ENCODE measurements at regions not wholly inside any gene's neighbourhood (a gene's known extent, or its start where the extent isn't known, plus 50 kb on each side); places are given as distances from the start of the nearest gene placed in this dataset.

GRCh38 chr4:147366164-147366563, 114.7 kb upstream of the EDNRA start:
- DNase-seq (ENCODE audit: low read depth), result no peak

GRCh38 chr4:147367891-147368290, 113.0 kb upstream of the EDNRA start:
- no peak overlapping the region for H3K4me3 ChIP-seq (ENCODE audit: low read depth, low read length)
- DNase-seq (ENCODE audit: low read depth), result no peak
- TF ChIP-seq CTCF (IDR thresholded peaks at IDR 0.05; ENCODE audit: low read depth, low read length), result no peak
- no peak for TF ChIP-seq POLR2A (IDR thresholded peaks at IDR 0.05; ENCODE audit: extremely low read depth, insufficient read length)
- no peak for TF ChIP-seq MAX (IDR thresholded peaks at IDR 0.05; ENCODE audit: low read depth, low read length)
- no peak for TF ChIP-seq MYC (IDR thresholded peaks at IDR 0.05; ENCODE audit: low read depth, low read length)

More at GRCh38 chr4:147366164-147366563, 114.7 kb upstream of the EDNRA start:
- no peak overlapping the region for H3K4me3 ChIP-seq (ENCODE audit: low read depth, low read length)
- TF ChIP-seq POLR2A (IDR thresholded peaks at IDR 0.05; ENCODE audit: extremely low read depth, insufficient read length) (no peak), MYC (IDR thresholded peaks at IDR 0.05; ENCODE audit: low read depth, low read length) (no peak)

- no peak overlapping the region for H3K4me3 ChIP-seq (ENCODE audit: low read depth, low read length)
- DNase-seq (ENCODE audit: low read depth), result no peak
- no peak for TF ChIP-seq MAX (IDR thresholded peaks at IDR 0.05; ENCODE audit: low read depth, low read length)
- no peak for TF ChIP-seq MYC (IDR thresholded peaks at IDR 0.05; ENCODE audit: low read depth, low read length)
- no peak for TF ChIP-seq CTCF (IDR thresholded peaks at IDR 0.05; ENCODE audit: low read depth, low read length)
- TF ChIP-seq POLR2A (IDR thresholded peaks at IDR 0.05; ENCODE audit: extremely low read depth, insufficient read length), result no peak
Measured at GRCh38 chr4:147368948-147369347, 111.9 kb upstream of the EDNRA start.

- TF ChIP-seq POLR2A (IDR thresholded peaks at IDR 0.05; ENCODE audit: extremely low read depth, insufficient read length) (no peak), CTCF (IDR thresholded peaks at IDR 0.05; ENCODE audit: low read depth, low read length) (no peak), MYC (IDR thresholded peaks at IDR 0.05; ENCODE audit: low read depth, low read length) (no peak), MAX (IDR thresholded peaks at IDR 0.05; ENCODE audit: low read depth, low read length) (no peak)
- no peak for DNase-seq (ENCODE audit: low read depth)
- no peak overlapping the region for H3K4me3 ChIP-seq (ENCODE audit: low read depth, low read length)
Measured at GRCh38 chr4:147370473-147370872, 110.4 kb upstream of the EDNRA start.

GRCh38 chr4:147370881-147371280, 110.0 kb upstream of the EDNRA start:
- DNase-seq (ENCODE audit: low read depth), result no peak
- TF ChIP-seq MYC (IDR thresholded peaks at IDR 0.05; ENCODE audit: low read depth, low read length), result no peak
- no peak for TF ChIP-seq CTCF (IDR thresholded peaks at IDR 0.05; ENCODE audit: low read depth, low read length)
- TF ChIP-seq MAX (IDR thresholded peaks at IDR 0.05; ENCODE audit: low read depth, low read length), result no peak
- no peak for TF ChIP-seq POLR2A (IDR thresholded peaks at IDR 0.05; ENCODE audit: extremely low read depth, insufficient read length)
- no peak overlapping the region for H3K4me3 ChIP-seq (ENCODE audit: low read depth, low read length)

GRCh38 chr4:147371661-147372060, 109.2 kb upstream of the EDNRA start:
- TF ChIP-seq MAX (IDR thresholded peaks at IDR 0.05; ENCODE audit: low read depth, low read length) (no peak), CTCF (IDR thresholded peaks at IDR 0.05; ENCODE audit: low read depth, low read length) (no peak), POLR2A (IDR thresholded peaks at IDR 0.05; ENCODE audit: extremely low read depth, insufficient read length) (no peak)
- no peak overlapping the region for H3K4me3 ChIP-seq (ENCODE audit: low read depth, low read length)
- no peak for DNase-seq (ENCODE audit: low read depth)
